GM18517 (cell line): ENCODE measurements at regions not wholly inside any gene's neighbourhood (a gene's known extent, or its start where the extent isn't known, plus 50 kb on each side); places are given as distances from the start of the nearest gene placed in this dataset.
"Not testable (repeated sequence)": the region's sequence is repeated elsewhere in the genome, so short reads cannot be mapped to it uniquely, and the experiment has no call there.

Experiments used
- ATAC-seq: cut with Tn5 transposase; IDR thresholded peaks from one replicate; pipeline ENCODE4 v1.9.1; 2021; ENCODE audit warnings: mild to moderate bottlenecking, moderate library complexity; ENCODE audit not compliant: unreplicated experiment

- ATAC-seq, result no peak
Measured at GRCh38 chr2:51335087-51336058, 303.4 kb upstream of the NRXN1 start.

- no peak for ATAC-seq
Measured at GRCh38 chr2:51329512-51329911, 297.6 kb upstream of the NRXN1 start.

DNA sequence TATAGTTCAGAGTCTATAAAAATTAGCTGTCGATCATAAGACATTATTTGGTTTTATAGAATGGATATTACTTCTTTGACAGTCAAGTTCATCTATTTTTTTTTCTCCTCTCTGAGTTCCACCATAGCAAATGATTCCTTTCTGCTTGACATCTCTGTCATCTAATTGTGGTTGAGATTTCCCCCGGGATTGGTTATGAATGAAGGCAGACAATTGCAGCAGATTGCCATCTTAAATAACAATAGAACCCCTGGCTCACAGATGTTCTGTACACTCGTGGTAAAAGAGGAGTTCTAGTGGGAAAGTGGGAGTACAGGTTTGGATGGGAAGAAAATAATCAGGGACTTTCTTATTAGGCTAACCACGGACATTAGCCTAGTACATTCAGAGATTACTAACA lies 292.1 kb upstream of the NRXN1 start:
- no peak for ATAC-seq

- no peak for ATAC-seq
Measured at GRCh38 chr2:51322613-51323012, 290.7 kb upstream of the NRXN1 start.

DNA sequence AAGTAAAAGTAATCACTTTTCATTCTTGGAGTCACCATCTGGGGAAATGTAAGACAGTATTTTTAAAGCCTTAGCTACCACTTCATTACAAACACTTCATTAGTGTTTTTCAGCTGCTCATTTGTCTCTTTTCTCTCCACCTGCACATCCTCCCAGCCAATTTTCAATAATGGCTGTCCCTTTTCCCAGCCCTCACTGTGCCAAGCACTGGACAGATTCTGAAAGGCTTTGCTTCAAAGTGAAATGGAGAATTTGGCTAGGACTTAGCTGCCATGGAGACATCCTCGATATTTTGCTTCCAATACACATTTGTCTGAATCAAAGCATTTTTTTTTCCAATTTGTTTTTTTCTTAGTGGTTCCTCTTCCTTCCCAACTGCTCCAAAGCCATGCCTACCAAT lies 272.4 kb upstream of the NRXN1 start:
- no peak for ATAC-seq

- no peak for ATAC-seq
Measured at GRCh38 chr2:51301381-51301780, 269.4 kb upstream of the NRXN1 start.

GRCh38 chr2:51299370-51299769 lies 267.4 kb upstream of the NRXN1 start:
- ATAC-seq, result no peak

DNA sequence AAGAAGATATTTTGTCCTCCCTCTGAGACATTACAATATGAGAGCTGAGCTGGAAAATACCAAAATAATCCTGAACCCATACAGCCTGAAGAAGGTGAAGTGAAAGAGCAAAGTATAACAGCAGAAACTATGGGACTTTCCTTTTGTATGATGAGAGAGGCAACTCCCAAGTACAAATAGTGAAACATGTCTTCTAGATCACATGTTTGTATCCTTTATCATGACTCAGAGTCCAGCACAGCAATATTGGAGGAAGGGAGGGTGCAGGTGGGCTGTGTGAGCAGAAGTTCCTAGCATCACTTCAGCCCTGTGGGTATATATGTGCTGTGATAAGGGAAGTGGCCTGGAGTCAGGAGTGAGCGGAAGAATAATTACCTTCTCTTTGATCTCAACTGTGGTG lies 265.6 kb upstream of the NRXN1 start:
- no peak for ATAC-seq

- ATAC-seq, result no peak
Measured at GRCh38 chr2:51293566-51294200, 261.8 kb upstream of the NRXN1 start.

DNA sequence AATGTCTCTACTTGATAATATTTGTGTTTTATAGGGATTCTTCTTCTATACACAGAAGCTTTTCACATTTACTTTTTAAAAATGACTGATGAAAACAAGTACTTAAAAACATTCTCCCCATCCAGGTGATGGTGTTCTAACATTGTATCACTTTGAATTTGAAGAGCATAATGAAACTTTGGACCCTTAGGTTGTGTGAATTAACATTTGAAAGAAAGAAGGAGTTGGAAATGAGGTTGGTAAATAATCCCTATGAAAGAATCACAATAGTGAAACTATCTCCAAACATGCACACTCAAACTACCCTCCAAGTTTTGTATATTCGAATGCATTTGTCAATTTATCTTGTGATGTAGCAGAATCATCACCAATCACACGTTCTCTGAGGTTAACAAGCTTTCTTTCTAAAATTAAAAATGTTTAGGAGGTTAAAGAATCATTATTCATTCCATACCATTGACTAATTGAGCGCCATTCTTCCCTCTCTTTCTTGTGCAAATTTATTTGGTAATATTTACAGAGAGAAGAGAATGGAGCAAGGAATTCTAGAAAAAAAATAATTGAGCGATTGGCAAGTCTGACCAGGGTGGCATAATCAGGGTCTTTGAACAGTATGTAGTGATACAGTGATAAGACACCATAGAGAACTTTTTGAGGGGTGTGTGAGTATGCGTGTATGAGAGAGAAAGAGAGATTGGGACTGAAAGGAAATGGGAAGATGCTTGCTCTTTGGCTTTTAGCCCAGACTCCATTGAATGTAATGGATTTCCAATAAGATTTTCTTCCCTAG lies 260.0 kb upstream of the NRXN1 start:
- ATAC-seq, result no peak

DNA sequence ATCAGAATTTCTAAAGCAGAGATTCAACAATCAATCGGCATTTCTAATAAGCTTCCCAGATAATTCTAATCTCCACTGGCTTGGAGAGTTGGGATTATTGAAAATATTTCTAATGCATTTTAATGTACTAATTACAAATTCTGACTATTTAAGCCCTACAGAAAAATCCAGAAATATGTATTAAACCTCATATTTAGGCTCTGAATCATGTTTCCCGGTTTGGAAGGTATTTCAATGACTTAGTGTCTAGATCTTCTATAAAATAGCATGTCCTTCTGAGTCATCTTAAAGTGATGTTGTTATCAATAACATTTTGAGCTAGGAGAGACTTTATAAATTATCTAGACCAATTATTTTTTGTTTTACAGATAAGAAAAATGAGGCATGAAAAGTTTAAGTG lies 258.8 kb upstream of the NRXN1 start:
- no peak for ATAC-seq

DNA sequence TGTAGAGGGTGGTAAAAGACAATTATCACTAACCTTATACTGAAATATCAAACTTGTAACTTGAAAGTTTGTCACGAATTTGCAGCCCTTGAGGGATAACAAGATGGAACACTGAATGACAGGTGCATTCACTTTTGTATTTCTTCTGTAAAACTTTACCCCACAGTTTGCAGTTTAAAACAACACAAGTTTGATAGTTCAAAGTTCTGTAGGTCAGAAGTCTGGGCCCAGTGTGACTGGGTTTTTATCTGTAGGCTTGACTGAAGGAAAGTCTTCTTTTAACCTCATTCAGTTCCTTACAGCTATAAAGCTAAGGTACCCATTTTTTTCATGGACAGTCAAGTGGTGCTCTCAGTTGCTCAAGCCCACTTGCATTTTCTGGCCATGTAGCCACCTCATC lies 257.1 kb upstream of the NRXN1 start:
- no peak for ATAC-seq

- no peak for ATAC-seq
Measured at GRCh38 chr2:51268191-51268590, 236.3 kb upstream of the NRXN1 start.

DNA sequence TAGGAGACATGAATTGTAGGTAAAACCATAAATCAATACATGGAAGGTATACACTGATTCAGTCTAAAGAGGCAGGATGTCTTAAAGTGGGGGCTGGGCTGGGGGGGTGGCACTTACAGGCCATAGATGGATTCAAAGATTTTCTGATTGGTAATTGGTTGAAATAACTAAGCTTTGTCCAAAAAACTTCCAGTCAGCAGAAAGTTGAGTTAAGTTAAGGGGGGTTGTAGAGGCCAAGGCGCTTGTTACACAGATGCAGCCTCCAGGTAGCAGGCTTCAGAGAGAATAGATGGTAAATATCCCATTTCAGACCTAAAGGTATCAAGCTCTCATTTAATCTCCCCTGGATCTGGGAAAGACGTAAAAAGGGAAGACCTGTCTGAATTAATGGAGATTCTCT lies 233.6 kb upstream of the NRXN1 start:
- no peak for ATAC-seq

GRCh38 chr2:51263951-51264350 lies 232.0 kb upstream of the NRXN1 start:
- ATAC-seq, result no peak

GRCh38 chr2:51263101-51263500 lies 231.2 kb upstream of the NRXN1 start:
- ATAC-seq, result not testable (repeated sequence)

- no peak for ATAC-seq
Measured at GRCh38 chr2:51258301-51258700, 226.4 kb upstream of the NRXN1 start.

- no peak for ATAC-seq
Measured at GRCh38 chr2:51256736-51257135, 224.8 kb upstream of the NRXN1 start.

DNA sequence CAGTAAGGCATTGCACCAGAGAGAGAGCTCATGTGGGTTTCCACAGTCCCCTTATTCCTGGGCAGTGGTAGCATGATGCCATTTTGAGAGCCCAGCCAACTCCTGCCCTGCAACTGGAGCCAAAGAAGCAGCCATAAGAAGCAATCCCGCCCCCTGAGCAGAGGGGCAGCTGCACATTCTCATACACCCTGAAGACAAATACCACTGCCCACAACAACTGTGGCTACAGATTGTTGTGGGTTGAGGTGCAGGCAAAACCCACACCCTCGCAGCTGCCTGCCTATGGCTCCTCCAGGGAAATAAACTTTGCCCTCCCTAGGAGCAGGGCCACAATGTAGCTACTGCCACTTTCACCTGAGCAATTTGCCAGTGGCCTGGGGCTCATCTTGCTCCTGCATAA lies 219.4 kb upstream of the NRXN1 start:
- no peak for ATAC-seq

DNA sequence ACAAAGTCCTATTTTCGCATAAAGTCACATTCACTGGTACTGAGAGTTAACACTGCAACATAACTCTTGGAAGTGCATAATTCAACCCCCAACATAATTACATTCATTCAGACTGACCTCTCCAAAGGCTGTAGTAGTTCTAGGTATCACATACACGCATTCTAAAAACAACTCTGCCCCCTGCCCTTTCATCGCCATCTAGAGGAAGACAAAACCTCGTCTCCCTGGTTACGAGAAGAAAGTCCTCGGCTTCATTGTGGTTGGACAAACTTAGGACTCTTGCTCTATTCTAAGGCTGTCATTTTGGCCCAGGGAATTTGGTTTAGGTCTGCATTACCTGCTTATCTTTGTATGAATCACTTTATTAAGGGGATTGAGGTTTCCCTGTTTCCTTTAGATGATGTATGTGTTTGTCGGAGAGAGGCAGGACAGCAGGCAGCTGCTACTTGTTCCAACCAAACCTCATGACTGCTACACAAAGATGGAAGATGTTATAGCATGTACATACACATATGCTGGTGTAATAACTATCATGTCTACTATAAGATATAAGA lies 215.4 kb upstream of the NRXN1 start:
- no peak for ATAC-seq

- ATAC-seq, result no peak
Measured at GRCh38 chr2:51243892-51244535, 212.1 kb upstream of the NRXN1 start.
